GM11168 (cell line): ENCODE measurements at regions not wholly inside any gene's neighbourhood (a gene's known extent, or its start where the extent isn't known, plus 50 kb on each side); places are given as distances from the start of the nearest gene placed in this dataset.

Experiments used
- in situ Hi-C: fragments of 300-500 bp; cut with MboI; formaldehyde crosslinking; loops from one replicate; pipeline ENCODE4 v1.12.0; 2022; ENCODE audit warnings: low sequenced_read_pairs; ENCODE audit not compliant: unreplicated experiment

DNA sequence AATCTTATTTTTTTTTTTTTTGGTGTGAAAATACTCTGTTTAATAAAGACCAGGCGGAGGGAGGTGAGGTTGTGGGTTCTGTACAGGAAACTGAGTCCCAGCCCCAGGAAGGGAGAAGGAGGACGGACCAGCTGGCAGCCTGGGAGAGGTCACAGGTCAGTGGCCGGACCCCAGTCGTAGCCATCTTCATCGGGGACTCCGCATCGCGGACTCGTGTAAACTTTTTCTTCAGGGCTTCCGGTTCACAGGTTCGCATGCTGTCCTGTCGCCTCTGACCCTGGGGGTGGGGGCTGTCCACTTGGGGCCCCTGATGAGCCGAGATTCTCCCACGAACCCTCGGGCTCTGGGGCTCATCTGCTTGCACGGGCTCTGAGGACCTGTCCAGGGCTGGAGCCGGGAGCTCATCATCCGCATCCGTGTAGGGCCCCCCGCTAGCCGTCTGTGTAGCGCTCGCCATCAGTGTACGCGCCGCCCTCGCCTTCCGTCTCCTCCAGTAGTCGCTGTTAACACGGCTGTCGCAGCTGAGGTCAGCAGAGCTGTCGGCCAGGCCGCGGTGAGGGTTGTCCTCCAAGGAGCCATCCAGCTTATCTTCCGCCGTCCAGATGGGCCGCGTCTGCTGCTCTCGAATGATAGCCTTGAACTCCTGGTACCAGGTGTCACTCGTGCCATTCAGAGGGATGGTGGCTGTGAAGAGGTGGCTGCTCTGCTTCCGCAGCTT lies 975.7 kb upstream of the PRMT6 start:
- in situ Hi-C loops: no loop called here

- in situ Hi-C loops: no loop called here
Observed at GRCh38 chr1:106111044-106111443, 945.4 kb upstream of the PRMT6 start.

GRCh38 chr1:106113851-106114250 lies 942.6 kb upstream of the PRMT6 start:
- in situ Hi-C loops: no loop called here

DNA sequence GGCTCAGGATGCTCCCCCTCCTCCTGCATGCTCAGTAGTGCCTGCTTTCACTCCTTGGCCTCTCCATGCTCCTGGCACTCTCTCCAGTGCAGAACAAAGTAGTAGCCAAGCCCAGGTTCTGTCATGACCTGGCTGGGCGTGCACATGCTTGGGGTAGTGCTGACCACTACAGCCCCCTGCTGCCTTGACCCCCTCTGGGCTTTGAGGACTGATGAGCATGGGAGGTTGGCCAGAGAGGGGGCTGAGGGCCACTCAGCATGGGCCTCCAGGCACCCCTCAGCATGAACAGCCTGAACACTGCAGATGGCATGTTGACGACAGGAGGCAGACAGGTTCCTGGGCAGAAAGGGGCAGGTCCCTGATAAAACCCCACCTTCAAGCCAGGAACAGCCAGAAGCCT lies 935.7 kb upstream of the PRMT6 start:
- in situ Hi-C loops: no loop called here

DNA sequence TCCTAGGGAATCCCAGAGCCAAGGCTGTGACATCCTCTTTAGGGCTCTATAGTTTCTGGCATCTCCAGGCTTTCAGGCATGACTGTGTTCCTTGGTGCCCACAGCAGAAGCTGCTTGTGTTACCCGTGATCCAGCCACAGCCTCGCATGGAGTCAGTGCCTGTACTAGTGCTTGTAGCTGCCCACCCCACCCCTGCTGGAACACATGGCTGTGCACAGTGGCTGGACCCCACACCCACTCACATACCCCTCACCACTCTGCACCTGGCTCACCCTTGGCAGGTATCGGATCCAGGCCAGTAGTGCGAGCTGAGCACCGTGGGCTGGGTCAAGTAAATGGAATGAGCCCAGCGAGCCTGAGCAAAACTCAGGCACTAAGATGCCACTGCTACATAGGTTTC lies 934.7 kb upstream of the PRMT6 start:
- in situ Hi-C loops: no loop called here

DNA sequence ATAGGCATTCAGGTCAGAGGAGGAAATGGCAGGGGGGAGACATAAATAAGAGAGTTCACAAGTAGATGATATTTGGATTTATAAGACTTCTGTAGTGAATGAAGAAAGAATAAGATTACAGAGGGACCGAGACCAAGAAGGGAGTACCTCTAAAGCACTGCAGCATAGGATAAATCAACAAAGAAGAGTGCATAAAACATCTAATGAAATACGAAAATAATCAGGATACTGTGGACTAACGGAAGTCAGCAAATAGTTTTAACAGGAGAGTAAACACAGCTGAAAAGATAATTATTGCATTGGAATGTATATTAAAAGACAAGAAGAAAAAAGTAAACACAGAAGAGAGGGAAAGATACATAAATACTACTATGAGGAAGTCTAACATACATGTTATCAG lies 921.9 kb upstream of the PRMT6 start:
- in situ Hi-C loops: no loop called here

GRCh38 chr1:106173101-106173500 lies 883.4 kb upstream of the PRMT6 start:
- in situ Hi-C loops: no loop called here

GRCh38 chr1:106178791-106179190 lies 877.7 kb upstream of the PRMT6 start:
- in situ Hi-C loops: no loop called here

GRCh38 chr1:106181866-106182265 lies 874.6 kb upstream of the PRMT6 start:
- in situ Hi-C loops: no loop called here

GRCh38 chr1:106185089-106185488 lies 871.4 kb upstream of the PRMT6 start:
- in situ Hi-C loops: no loop called here

GRCh38 chr1:106189780-106190179 lies 866.7 kb upstream of the PRMT6 start:
- in situ Hi-C loops: no loop called here

DNA sequence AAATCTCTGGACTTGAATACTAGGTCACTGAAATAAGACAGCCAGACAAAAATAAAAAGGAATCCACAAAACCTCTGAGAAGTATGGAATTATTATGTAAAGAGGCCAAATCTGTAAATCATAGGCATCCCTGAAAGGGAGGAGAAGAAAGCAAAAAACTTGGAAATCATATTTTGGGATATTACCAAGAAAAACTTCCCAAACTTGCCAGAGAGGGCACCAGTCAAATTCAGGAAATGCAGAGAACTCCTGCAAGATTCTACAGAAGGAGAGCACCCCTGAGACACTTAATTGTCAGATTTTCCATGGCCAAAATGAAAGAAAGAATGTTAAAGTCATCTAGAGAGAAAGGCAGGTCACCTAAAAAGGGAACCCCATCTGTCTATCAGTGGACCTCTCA lies 862.3 kb upstream of the PRMT6 start:
- in situ Hi-C loops: no loop called here

- in situ Hi-C loops: no loop called here
Observed at GRCh38 chr1:106200711-106201110, 855.8 kb upstream of the PRMT6 start.

DNA sequence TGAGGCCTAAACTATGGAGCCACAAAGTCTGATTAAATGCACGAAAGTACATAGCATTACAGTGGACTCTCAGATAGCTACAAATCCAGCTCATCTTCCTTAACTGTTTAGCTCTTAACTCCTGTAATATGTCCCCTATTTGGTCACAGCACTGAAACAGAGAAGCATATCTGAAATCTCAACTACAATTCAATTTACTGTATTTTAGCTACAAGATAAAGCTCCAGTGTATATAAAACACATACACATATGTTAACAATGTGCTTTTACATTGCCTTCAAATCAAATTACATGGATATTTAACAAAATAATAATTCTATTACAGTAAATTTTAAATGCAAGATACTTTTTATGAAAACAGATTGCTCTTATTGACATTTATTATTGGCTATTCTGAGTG lies 849.3 kb upstream of the PRMT6 start:
- in situ Hi-C loops: no loop called here

DNA sequence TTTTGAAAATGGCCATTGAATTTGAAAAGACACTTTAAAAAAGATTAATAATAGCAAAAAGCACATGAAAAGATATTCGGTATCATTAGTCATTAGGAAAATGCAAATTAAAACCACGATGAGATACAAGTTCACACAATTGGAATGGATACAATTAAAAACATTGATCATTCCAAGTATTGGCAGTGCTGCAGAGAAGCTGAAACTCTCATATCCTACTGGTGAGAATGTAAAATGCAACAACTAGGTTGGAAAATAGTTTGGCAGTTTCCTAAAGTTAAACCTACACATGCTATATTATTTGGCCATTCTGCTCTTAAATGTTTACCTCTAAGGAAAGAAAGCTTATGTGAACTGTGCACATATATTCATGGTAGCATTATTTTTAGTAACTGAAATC lies 838.7 kb upstream of the PRMT6 start:
- in situ Hi-C loops: no loop called here

DNA sequence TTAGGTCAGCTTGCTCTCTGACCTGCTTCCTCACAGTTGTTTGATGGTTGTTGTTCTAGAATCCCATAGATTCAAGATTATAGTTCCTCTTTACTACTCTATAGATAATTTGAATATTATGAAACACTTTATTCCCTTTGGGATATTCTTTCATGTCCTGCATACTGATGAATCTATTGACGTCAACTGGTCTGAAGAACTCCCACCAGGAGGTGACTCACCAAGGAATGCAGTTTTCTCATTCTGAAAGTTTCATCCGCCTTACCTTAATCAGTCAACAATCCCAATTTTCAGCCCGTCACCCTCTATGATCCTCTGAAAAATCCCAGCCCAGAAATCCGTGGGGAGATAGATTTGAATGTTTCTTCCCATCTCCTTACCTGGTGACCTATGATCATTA lies 834.1 kb upstream of the PRMT6 start:
- in situ Hi-C loops: no loop called here

DNA sequence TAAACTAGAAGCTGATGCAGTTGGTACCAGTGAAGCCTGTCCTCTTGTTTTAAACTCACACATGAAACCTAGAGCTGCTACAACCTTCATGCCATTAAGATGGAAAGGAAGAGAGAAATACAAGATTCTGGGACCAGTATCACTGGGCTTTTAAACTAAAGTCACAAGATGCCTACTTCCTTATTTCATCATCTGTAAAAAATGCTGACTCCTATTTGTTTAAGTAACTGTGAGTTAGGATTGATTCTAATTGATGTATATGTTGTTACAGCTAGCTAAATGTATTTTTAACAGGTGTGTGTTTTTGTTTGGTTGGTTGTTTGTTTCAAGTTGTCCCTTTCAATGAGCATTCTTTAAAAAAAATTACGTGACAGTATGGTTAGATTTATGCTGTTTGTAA lies 833.3 kb upstream of the PRMT6 start:
- in situ Hi-C loops: no loop called here

- in situ Hi-C loops: no loop called here
Observed at GRCh38 chr1:106224426-106224825, 832.0 kb upstream of the PRMT6 start.

DNA sequence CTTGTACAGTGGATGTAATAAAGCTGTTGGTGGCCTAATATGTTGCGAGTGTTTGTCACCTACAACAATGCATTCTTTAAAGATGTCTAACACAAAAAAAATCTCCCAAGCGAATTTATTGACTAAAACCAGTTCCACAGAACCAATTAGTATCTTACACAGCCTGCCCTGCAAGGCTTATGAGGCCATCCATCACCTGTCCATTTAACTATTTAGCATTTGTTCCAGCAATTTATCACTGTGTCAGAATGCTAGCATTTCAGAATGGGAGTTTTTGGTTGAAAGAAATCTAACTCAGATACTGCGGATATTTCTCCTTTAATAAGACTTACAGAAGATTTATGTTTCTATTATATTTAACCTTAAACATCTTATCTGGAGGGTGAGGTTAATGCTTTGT lies 831.1 kb upstream of the PRMT6 start:
- in situ Hi-C loops: no loop called here

- in situ Hi-C loops: no loop called here
Observed at GRCh38 chr1:106226550-106226949, 829.9 kb upstream of the PRMT6 start.

GRCh38 chr1:106232128-106232527 lies 824.3 kb upstream of the PRMT6 start:
- in situ Hi-C loops: no loop called here

- in situ Hi-C loops: no loop called here
Observed at GRCh38 chr1:106233511-106233910, 823.0 kb upstream of the PRMT6 start.

DNA sequence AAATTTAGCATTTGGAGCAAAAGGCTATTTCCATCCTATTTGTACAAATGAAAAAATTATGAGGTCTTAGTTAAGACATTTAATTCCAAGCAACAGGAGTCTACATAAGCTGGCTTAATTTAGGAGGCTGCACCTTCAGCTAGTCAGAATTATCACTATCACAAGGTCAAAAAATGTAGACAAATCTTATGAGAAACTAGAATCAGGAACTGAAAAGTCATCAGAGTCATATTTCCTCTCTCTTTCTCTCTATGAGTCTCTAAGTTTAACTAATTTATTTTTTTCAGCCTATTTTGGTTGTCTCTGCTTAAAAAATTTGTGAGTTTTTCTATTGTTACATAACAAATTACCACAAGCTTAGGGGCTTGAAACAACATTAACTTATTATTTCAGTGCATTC lies 807.1 kb upstream of the PRMT6 start:
- in situ Hi-C loops: no loop called here
